NCI-H1105 (cell line): ENCODE measurements at regions not wholly inside any gene's neighbourhood (a gene's known extent, or its start where the extent isn't known, plus 50 kb on each side); places are given as distances from the start of the nearest gene placed in this dataset.
"Not testable (repeated sequence)": the region's sequence is repeated elsewhere in the genome, so short reads cannot be mapped to it uniquely, and the experiment has no call there.

ENCODE experiments used
- DNase-seq: peaks from one replicate; lab custom pipeline; 2025; lab: John Stamatoyannopoulos, UW

GRCh38 chr22:44628835-44629234 is 73.2 kb upstream of the PRR5 start:
- no peak for DNase-seq

GRCh38 chr22:44628273-44628672 is 73.7 kb upstream of the PRR5 start:
- no peak for DNase-seq

GRCh38 chr22:44627521-44628139 is 74.4 kb upstream of the PRR5 start:
- DNase-seq, result no peak

GRCh38 chr22:44625981-44626687 is 75.9 kb upstream of the PRR5 start:
- peak; percentile 48 for DNase-seq

GRCh38 chr22:44625421-44625760 is 76.6 kb upstream of the PRR5 start:
- no peak for DNase-seq

- no peak for DNase-seq
Measured at GRCh38 chr22:44624689-44625420, 77.1 kb upstream of the PRR5 start.

GRCh38 chr22:44623771-44624510 is 78.1 kb upstream of the PRR5 start:
- no peak for DNase-seq

GRCh38 chr22:44622679-44623078 is 79.3 kb upstream of the PRR5 start:
- no peak for DNase-seq

GRCh38 chr22:44622147-44622427 is 79.9 kb upstream of the PRR5 start:
- DNase-seq, result peak; percentile 63

- no peak for DNase-seq
Measured at GRCh38 chr22:44621401-44622146, 80.4 kb upstream of the PRR5 start.

- no peak for DNase-seq
Measured at GRCh38 chr22:44620841-44621257, 81.2 kb upstream of the PRR5 start.

GRCh38 chr22:44620129-44620840 is 81.7 kb upstream of the PRR5 start:
- peak; percentile 82 for DNase-seq

- not testable (repeated sequence) for DNase-seq
Measured at GRCh38 chr22:44619560-44620128, 82.4 kb upstream of the PRR5 start.

GRCh38 chr22:44618910-44619309 is 83.1 kb upstream of the PRR5 start:
- not testable (repeated sequence) for DNase-seq

- no peak for DNase-seq
Measured at GRCh38 chr22:44618400-44618799, 83.6 kb upstream of the PRR5 start.

- no peak for DNase-seq
Measured at GRCh38 chr22:44617828-44618227, 84.2 kb upstream of the PRR5 start.

- no peak for DNase-seq
Measured at GRCh38 chr22:44616882-44617655, 84.9 kb upstream of the PRR5 start.

- no peak for DNase-seq
Measured at GRCh38 chr22:44616461-44616860, 85.5 kb upstream of the PRR5 start.

GRCh38 chr22:44615602-44616180 is 86.3 kb upstream of the PRR5 start:
- no peak for DNase-seq

GRCh38 chr22:44615146-44615545 is 86.9 kb upstream of the PRR5 start:
- DNase-seq, result no peak
